ENCODE measurements at regions not wholly inside any gene's neighbourhood (a gene's known extent, or its start where the extent isn't known, plus 50 kb on each side); places are given as distances from the start of the nearest gene placed in this dataset.

- H3K27ac ChIP-seq: no peak overlapping the region
Observed at GRCh38 chr9:96067004-96067403, 191.5 kb downstream of the ERCC6L2 start.

GRCh38 chr9:96065482-96066251 is 190.2 kb downstream of the ERCC6L2 start:
- TF ChIP-seq EP300 (IDR thresholded peaks at IDR 0.05): no peak
- TF ChIP-seq POLR2AphosphoS5 (IDR thresholded peaks at IDR 0.05): no peak
- TF ChIP-seq POLR2A (IDR thresholded peaks at IDR 0.05): no peak
- no peak for TF ChIP-seq CTCF (IDR thresholded peaks at IDR 0.05)
- no peaks in the 10 kb centered on the region for H3K36me3 ChIP-seq
- no peaks in the 10 kb centered on the region for H3K9me3 ChIP-seq
- no peak for ATAC-seq (ENCODE audit: low FRiP score in 2 of 2)
- 90 to 92% methylated on average over 8 of the region's 8 CpGs for WGBS, 2 donors
- H3K27me3 ChIP-seq: no peaks in the 10 kb centered on the region
- DNase-seq: no peak
- no peak overlapping the region for H3K4me3 ChIP-seq
- peaks cover 0 to 9% (median 5%) of the 10 kb centered on the region in 4 donors for H3K4me1 ChIP-seq
- H3K27ac ChIP-seq: no peak overlapping the region

More at GRCh38 chr9:96067004-96067403, 191.5 kb downstream of the ERCC6L2 start:
- ATAC-seq (ENCODE audit: low FRiP score in 2 of 2): no peak
- Histone ChIP-seq H3K36me3 (no peaks in the 10 kb centered on the region), H3K27me3 (no peaks in the 10 kb centered on the region), H3K9me3 (no peaks in the 10 kb centered on the region), H3K4me1 (no peaks in the 10 kb centered on the region), H3K4me3 (no peak overlapping the region)
- TF ChIP-seq POLR2AphosphoS5 (IDR thresholded peaks at IDR 0.05) (no peak), EP300 (IDR thresholded peaks at IDR 0.05) (no peak), POLR2A (IDR thresholded peaks at IDR 0.05) (no peak), CTCF (IDR thresholded peaks at IDR 0.05) (no peak)
- peak in 1 of 2 donors; percentile 50 for DNase-seq
- WGBS, 2 donors: 78 to 89% methylated on average over 7 of the region's 7 CpGs

- no peak for TF ChIP-seq POLR2AphosphoS5 (IDR thresholded peaks at IDR 0.05)
- no peak for TF ChIP-seq EP300 (IDR thresholded peaks at IDR 0.05)
- no peak for TF ChIP-seq CTCF (IDR thresholded peaks at IDR 0.05)
- TF ChIP-seq POLR2A (IDR thresholded peaks at IDR 0.05): no peak
- no peak overlapping the region for H3K4me3 ChIP-seq
- H3K27ac ChIP-seq: no peak overlapping the region
- H3K9me3 ChIP-seq: no peaks in the 10 kb centered on the region
- no peaks in the 10 kb centered on the region for H3K27me3 ChIP-seq
- DNase-seq: no peak
- H3K4me1 ChIP-seq: peaks cover 0 to 9% (median 5%) of the 10 kb centered on the region in 4 donors
- H3K36me3 ChIP-seq: no peaks in the 10 kb centered on the region
- 84 to 91% methylated on average over 7 of the region's 7 CpGs for WGBS, 2 donors
- ATAC-seq (ENCODE audit: low FRiP score in 2 of 2): no peak
Observed at GRCh38 chr9:96064826-96065481, 189.5 kb downstream of the ERCC6L2 start.

- H3K36me3 ChIP-seq: no peaks in the 10 kb centered on the region
- peaks cover 0 to 9% (median 5%) of the 10 kb centered on the region in 4 donors for H3K4me1 ChIP-seq
- DNase-seq (no peak), ATAC-seq (ENCODE audit: low FRiP score in 2 of 2) (no peak)
- WGBS, 2 donors: 93 to 100% methylated on average over 3 of the region's 3 CpGs
- H3K9me3 ChIP-seq: no peaks in the 10 kb centered on the region
- H3K27me3 ChIP-seq: no peaks in the 10 kb centered on the region
- no peak for TF ChIP-seq CTCF (IDR thresholded peaks at IDR 0.05)
- TF ChIP-seq POLR2A (IDR thresholded peaks at IDR 0.05): no peak
- TF ChIP-seq EP300 (IDR thresholded peaks at IDR 0.05): no peak
- TF ChIP-seq POLR2AphosphoS5 (IDR thresholded peaks at IDR 0.05): no peak
- no peak overlapping the region for H3K4me3 ChIP-seq
- no peak overlapping the region for H3K27ac ChIP-seq
Observed at GRCh38 chr9:96062854-96063253, 187.4 kb downstream of the ERCC6L2 start.
